Calu3 (cell line): ENCODE measurements at regions not wholly inside any gene's neighbourhood (a gene's known extent, or its start where the extent isn't known, plus 50 kb on each side); places are given as distances from the start of the nearest gene placed in this dataset.

Experiments used
- BruUV-seq: library from RNA; stranded (reverse); fragments of 400-500 nt; replicated peaks from 2 replicates; lab custom pipeline; 2021; lab: Mats Ljungman, UMichigan
- CTCF ChIA-PET: fragments of 300-600 bp; sonication (Branson Sonifier 250); formaldehyde crosslinking; loops from one replicate; lab custom pipeline; 2022; ENCODE audit warnings: antibody characterized with exemption; lab: Charles Lee
- DNase-seq: peaks from one replicate; pipeline ENCODE4 v3.0.0; 2022
- H3K27ac Mint-ChIP-seq: one replicate; pipeline ENCODE4 v1.8.0; 2022; ENCODE audit warnings: mixed read lengths; ENCODE audit not compliant: unreplicated experiment
- H3K27me3 Mint-ChIP-seq: one replicate; pipeline ENCODE4 v1.8.0; 2022; ENCODE audit warnings: mixed read lengths; ENCODE audit not compliant: unreplicated experiment
- H3K36me3 Mint-ChIP-seq: one replicate; pipeline ENCODE4 v1.8.0; 2022; ENCODE audit warnings: mild to moderate bottlenecking, moderate library complexity, mixed read lengths; ENCODE audit not compliant: insufficient read depth, unreplicated experiment
- H3K4me1 Mint-ChIP-seq: one replicate; pipeline ENCODE4 v1.8.0; 2022; ENCODE audit warnings: mild to moderate bottlenecking, low read depth, mixed read lengths; ENCODE audit not compliant: unreplicated experiment
- H3K4me3 Mint-ChIP-seq: one replicate; pipeline ENCODE4 v1.8.0; 2022; ENCODE audit warnings: mild to moderate bottlenecking, low read depth, moderate library complexity, mixed read lengths; ENCODE audit not compliant: unreplicated experiment
- H3K9me3 Mint-ChIP-seq: one replicate; pipeline ENCODE4 v1.8.0; 2022; ENCODE audit warnings: low read depth, mixed read lengths; ENCODE audit not compliant: unreplicated experiment
- intact Hi-C: fragments of 100-400 bp; cut with micrococcal nuclease; formaldehyde crosslinking; loops from one replicate; pipeline ENCODE4 v1.10.0; 2022; ENCODE audit not compliant: unreplicated experiment
- TF ChIP-seq, protein P1 (sequence below): fragments of 200-600 bp; IDR thresholded peaks from one replicate; pipeline ENCODE4 v1.8.0; 2022; ENCODE audit warnings: antibody characterized with exemption; ENCODE audit not compliant: unreplicated experiment

DNA sequence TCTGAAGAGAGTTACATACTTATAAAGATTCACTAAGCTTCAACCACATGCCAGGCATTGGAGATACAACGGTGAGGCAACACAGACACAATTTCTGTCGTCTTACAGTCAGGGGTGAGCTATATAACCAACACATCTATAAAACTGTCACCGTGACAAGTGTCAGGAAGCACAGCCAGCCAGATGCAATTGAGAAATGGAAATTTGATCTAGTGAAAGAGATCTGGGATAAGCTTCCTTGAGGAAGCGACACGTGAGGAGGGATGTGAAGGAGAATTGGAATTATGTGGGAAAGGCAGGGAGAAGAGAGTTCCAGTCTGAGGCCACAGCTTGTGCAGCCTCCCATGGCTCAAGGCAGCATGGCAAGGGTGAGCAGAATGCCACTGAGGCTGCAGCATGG is 50.9 kb upstream of the ZNF354B start:
- DNase-seq: no peak
- Mint-ChIP-seq H3K27me3 (no peaks in the 10 kb centered on the region), H3K36me3 (no peaks in the 10 kb centered on the region), H3K4me3 (no peak overlapping the region), H3K27ac (no peak overlapping the region), H3K9me3 (peaks cover 21% of the 10 kb centered on the region), H3K4me1 (no peaks in the 10 kb centered on the region)
- intact Hi-C loops: no loop called here
- TF ChIP-seq, protein P1, sequence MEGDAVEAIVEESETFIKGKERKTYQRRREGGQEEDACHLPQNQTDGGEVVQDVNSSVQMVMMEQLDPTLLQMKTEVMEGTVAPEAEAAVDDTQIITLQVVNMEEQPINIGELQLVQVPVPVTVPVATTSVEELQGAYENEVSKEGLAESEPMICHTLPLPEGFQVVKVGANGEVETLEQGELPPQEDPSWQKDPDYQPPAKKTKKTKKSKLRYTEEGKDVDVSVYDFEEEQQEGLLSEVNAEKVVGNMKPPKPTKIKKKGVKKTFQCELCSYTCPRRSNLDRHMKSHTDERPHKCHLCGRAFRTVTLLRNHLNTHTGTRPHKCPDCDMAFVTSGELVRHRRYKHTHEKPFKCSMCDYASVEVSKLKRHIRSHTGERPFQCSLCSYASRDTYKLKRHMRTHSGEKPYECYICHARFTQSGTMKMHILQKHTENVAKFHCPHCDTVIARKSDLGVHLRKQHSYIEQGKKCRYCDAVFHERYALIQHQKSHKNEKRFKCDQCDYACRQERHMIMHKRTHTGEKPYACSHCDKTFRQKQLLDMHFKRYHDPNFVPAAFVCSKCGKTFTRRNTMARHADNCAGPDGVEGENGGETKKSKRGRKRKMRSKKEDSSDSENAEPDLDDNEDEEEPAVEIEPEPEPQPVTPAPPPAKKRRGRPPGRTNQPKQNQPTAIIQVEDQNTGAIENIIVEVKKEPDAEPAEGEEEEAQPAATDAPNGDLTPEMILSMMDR: no peak
- BruUV-seq: no TSS peak
- CTCF ChIA-PET: no interaction called here

DNA sequence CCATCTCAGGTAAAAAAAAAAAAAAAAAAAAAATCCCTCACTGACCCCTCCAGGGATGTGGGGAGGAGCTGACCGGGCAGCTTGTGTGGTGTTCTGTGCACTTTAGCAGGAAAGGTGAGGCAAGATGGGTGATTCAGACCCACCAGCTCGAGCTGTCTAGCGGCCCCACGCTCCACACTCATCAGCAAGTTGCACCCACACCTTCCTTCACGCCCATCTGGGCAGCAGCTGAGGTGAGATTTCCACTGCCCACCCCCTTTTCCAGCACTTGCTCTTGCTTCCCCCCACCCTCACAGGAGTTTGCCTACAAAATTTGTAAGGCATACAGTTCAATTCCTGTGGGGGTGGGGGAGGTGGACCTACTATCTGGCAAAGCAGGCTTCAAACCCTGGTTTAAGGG is 58.7 kb upstream of the ZNF354B start:
- Mint-ChIP-seq H3K9me3 (peaks cover 18% of the 10 kb centered on the region), H3K4me3 (no peak overlapping the region), H3K27ac (no peak overlapping the region), H3K4me1 (no peaks in the 10 kb centered on the region), H3K27me3 (no peaks in the 10 kb centered on the region), H3K36me3 (no peaks in the 10 kb centered on the region)
- TF ChIP-seq, protein P1: no peak
- DNase-seq: no peak
- intact Hi-C loops: no loop called here
- no TSS peak for BruUV-seq
- CTCF ChIA-PET: no interaction called here

DNA sequence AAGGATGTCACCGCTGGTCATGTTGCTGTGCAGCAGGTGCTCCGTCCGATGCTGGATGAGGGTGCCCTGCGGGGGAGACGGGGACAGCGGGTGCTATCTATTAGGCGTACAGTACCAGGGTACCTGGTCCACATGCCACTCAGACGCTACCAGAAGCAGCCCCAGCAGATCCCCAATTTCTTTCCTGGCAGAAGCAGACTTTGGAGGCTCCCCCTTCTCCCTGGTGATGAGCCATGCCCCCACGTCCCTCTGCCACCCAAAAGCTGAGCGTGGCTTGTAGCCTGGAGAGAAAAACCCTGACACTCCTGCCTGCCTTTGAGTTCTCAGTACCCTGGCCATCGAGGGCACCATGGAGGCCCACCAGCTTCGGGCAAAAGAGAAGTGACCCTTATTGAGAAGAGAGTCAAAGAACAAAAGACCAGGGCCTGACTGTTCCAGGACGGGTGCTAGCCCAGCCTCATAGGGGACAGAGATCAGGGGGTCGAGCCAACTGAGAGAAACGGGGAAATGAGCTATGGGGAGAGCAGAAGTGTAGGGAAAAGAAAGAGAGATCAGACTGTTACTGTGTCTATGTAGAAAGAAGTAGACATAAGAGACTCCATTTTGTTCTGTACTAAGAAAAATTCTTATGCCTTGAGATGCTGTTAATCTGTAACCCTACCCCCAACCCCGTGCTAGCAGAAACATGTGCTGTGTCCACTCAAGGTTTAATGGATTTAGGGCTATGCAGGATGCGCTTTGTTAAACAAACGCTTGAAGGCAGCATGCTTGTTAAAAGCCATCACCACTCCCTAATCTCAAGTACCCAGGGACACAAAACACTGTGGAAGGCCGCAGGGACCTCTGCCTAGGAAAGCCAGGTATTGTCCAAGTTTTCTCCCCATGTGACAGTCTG is 62.0 kb upstream of the ZNF354B start:
- TF ChIP-seq, protein P1: no peak
- intact Hi-C loops: no loop called here
- Mint-ChIP-seq H3K27ac (no peak overlapping the region), H3K27me3 (no peaks in the 10 kb centered on the region), H3K4me3 (no peak overlapping the region), H3K4me1 (no peaks in the 10 kb centered on the region), H3K9me3 (peaks cover 21% of the 10 kb centered on the region), H3K36me3 (no peaks in the 10 kb centered on the region)
- CTCF ChIA-PET: no interaction called here
- no TSS peak for BruUV-seq
- no peak for DNase-seq

DNA sequence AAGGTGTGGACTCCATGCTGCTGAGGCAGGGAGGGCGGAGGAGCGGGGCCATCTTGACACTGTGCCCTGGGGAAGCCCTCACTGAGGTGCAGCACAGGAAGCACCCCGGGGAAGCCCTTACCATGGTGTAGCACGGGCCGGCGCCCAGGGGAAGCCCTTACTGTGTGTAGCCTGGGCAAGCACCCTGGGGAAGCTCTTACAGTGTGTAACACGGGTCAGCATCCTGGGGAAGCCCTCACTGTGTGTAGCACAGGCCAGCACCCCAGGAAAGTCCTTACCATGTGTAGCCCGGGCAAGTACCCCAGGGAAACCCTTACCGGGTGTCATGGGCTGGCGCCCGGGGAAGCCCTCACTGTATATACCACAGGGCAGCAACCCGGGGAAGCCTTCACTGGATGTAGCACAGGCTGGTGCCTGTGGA is 62.6 kb upstream of the ZNF354B start:
- no peaks in the 10 kb centered on the region for H3K27me3 Mint-ChIP-seq
- H3K27ac Mint-ChIP-seq: no peak overlapping the region
- H3K9me3 Mint-ChIP-seq: peaks cover 25% of the 10 kb centered on the region
- no peak overlapping the region for H3K4me3 Mint-ChIP-seq
- H3K4me1 Mint-ChIP-seq: no peaks in the 10 kb centered on the region
- DNase-seq: no peak
- TF ChIP-seq, protein P1: no peak
- intact Hi-C loops: no loop called here
- no peaks in the 10 kb centered on the region for H3K36me3 Mint-ChIP-seq
- BruUV-seq: no TSS peak
- CTCF ChIA-PET: no interaction called here
